Keratinocyte (primary cell): ENCODE measurements at regions not wholly inside any gene's neighbourhood (a gene's known extent, or its start where the extent isn't known, plus 50 kb on each side); places are given as distances from the start of the nearest gene placed in this dataset.

Experiments used
- EZH2 ChIP-seq: IDR thresholded peaks from one replicate; pipeline ENCODE4 v1.6.1; 2012; ENCODE audit warnings: inconsistent platforms, mild to moderate bottlenecking, low read length, moderate library complexity
- TF ChIP-seq, protein P1 (sequence below), 3 experiments: IDR thresholded peaks in 1 of 3; conservative IDR thresholded peaks in 1 of 3; optimal IDR thresholded peaks in 1 of 3; 2 replicates in 2 of 3; 3 replicates in 1 of 3; pipeline versions ENCODE3 to v1.5.1; 2011; ENCODE audit warnings: low read length in 3 of 3, mild to moderate bottlenecking in 3 of 3, moderate library complexity in 2 of 3, control low read depth in 1 of 3, inconsistent platforms in 1 of 3; ENCODE audit not compliant: insufficient read depth in 2 of 3; ENCODE audit errors: extremely low read depth in 1 of 3

DNA sequence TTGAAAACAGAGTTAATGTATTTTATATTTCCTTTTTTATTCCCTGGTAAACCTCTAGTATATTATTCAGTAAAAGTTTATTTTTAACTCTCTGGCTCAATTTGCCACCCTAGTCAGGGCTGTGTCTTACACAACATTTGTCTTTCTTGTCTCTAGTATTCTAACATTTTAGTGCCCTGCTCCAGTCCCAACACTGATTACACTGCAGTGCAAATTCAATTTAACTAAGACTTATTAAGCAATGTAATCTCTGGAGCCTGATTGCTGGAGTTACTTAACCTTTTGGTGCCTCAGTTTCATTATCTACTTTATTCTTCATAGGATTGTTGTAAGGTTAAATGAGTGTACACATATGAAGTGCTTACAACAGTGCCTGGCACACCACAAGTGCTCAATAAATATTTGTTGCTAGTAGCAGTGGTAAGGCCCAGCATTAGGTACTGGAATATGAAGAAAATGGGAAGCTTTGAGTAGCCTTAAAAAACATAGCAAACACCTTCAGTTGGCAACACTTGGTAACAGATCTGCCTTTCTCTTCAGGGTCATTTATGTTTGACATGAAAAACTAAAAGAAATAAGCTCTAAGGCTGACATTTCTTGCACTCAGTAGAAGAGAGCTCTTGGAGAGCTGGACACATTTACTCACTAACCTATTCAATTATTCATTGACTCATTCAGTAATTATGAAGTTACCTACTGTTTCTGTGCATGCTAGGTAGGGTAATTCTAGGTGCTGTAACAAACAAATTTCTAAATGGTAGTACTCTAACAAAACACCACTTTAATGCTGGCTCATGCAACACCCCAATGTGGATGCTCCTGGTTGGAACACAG lies 364.5 kb upstream of the EPHA3 start:
- TF ChIP-seq, protein P1, sequence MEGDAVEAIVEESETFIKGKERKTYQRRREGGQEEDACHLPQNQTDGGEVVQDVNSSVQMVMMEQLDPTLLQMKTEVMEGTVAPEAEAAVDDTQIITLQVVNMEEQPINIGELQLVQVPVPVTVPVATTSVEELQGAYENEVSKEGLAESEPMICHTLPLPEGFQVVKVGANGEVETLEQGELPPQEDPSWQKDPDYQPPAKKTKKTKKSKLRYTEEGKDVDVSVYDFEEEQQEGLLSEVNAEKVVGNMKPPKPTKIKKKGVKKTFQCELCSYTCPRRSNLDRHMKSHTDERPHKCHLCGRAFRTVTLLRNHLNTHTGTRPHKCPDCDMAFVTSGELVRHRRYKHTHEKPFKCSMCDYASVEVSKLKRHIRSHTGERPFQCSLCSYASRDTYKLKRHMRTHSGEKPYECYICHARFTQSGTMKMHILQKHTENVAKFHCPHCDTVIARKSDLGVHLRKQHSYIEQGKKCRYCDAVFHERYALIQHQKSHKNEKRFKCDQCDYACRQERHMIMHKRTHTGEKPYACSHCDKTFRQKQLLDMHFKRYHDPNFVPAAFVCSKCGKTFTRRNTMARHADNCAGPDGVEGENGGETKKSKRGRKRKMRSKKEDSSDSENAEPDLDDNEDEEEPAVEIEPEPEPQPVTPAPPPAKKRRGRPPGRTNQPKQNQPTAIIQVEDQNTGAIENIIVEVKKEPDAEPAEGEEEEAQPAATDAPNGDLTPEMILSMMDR (optimal IDR thresholded peaks at IDR 0.05 in 1 of 3, IDR thresholded peaks at IDR 0.05 in 1 of 3, conservative IDR thresholded peaks at IDR 0.05 in 1 of 3; ENCODE audit: extremely low read depth in 1 of 3, insufficient read depth in 2 of 3, low read length in 3 of 3) = no peak
- TF ChIP-seq EZH2 = no peak
